Neural crest cell (in vitro differentiated cells): ENCODE measurements at regions not wholly inside any gene's neighbourhood (a gene's known extent, or its start where the extent isn't known, plus 50 kb on each side); places are given as distances from the start of the nearest gene placed in this dataset.

ENCODE experiments used
- DNase-seq: peaks from one replicate; pipeline ENCODE4 v3.0.0; 2021; ENCODE audit warnings: low read depth, mixed read lengths, low spot score
- H3K27ac Mint-ChIP-seq: one replicate; pipeline ENCODE4 v1.8.0; 2021; ENCODE audit warnings: mild to moderate bottlenecking, mixed read lengths; ENCODE audit not compliant: unreplicated experiment
- H3K27me3 Mint-ChIP-seq: 2 replicates; pipeline ENCODE4 v1.8.0; 2021; ENCODE audit warnings: low read depth, mild to moderate bottlenecking, mixed read lengths
- H3K36me3 Mint-ChIP-seq: 2 replicates; pipeline ENCODE4 v1.8.0; 2021; ENCODE audit warnings: low read depth, mild to moderate bottlenecking, mixed read lengths
- H3K4me1 Mint-ChIP-seq: 2 replicates; pipeline ENCODE4 v1.8.0; 2021; ENCODE audit warnings: mixed read lengths
- H3K4me3 Mint-ChIP-seq: one replicate; pipeline ENCODE4 v1.8.0; 2021; ENCODE audit warnings: mild to moderate bottlenecking, mixed read lengths
- H3K9me3 Mint-ChIP-seq: 2 replicates; pipeline ENCODE4 v1.8.0; 2021; ENCODE audit warnings: mixed read lengths
- TF ChIP-seq, protein P1 (sequence below): fragments of 200-600 bp; sonication (generic); conservative IDR thresholded peaks from 2 replicates; pipeline ENCODE4 v1.5.0; 2021; ENCODE audit warnings: antibody characterized with exemption, mild to moderate bottlenecking

DNA sequence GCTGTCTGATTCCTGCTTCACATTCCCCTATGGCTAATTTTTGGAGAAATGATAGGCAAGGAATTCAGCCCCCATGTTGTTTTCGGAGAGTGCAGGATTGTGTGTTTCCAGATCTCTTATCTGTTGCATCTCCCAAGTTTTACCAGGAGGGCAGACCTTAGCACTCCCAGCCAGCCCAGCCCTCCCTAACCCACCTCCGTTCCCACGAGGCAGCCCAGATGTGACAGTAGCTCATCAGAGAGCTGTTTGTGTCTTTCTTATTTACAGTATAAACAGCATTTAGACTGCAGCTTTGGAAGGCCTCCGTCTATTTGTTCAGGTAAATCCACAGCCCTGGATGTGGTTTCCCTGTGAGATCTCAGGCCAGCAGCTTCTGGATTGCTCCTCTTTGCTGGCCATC is 91.6 kb downstream of the THNSL2 start:
- H3K36me3 Mint-ChIP-seq, result no peaks in the 10 kb centered on the region
- TF ChIP-seq, protein P1, sequence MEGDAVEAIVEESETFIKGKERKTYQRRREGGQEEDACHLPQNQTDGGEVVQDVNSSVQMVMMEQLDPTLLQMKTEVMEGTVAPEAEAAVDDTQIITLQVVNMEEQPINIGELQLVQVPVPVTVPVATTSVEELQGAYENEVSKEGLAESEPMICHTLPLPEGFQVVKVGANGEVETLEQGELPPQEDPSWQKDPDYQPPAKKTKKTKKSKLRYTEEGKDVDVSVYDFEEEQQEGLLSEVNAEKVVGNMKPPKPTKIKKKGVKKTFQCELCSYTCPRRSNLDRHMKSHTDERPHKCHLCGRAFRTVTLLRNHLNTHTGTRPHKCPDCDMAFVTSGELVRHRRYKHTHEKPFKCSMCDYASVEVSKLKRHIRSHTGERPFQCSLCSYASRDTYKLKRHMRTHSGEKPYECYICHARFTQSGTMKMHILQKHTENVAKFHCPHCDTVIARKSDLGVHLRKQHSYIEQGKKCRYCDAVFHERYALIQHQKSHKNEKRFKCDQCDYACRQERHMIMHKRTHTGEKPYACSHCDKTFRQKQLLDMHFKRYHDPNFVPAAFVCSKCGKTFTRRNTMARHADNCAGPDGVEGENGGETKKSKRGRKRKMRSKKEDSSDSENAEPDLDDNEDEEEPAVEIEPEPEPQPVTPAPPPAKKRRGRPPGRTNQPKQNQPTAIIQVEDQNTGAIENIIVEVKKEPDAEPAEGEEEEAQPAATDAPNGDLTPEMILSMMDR, result no peak
- H3K4me3 Mint-ChIP-seq, result no peak overlapping the region
- DNase-seq, result no peak
- no peaks in the 10 kb centered on the region for H3K27me3 Mint-ChIP-seq
- H3K9me3 Mint-ChIP-seq, result no peaks in the 10 kb centered on the region
- no peak overlapping the region for H3K27ac Mint-ChIP-seq
- H3K4me1 Mint-ChIP-seq, result peaks cover 7% of the 10 kb centered on the region

DNA sequence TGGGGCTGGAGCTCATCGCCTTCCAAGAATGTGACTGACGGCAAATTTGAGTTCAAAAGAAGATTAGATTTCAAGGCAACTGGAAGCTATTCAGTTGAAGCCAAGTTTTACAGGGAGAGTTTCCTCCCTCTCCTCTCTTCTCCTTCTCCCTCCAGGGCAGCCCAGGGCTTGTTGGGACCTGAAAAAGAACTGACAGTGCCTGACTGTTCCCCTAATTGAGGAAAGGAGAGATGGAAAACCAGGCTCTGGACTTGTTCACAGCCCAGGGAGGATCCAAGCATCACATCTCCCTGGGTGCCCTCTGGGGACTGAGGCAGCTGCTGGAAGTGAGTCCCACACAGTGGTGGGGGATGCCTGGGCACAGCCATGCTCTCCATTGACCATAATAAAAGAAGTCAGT is 88.1 kb downstream of the THNSL2 start:
- Mint-ChIP-seq H3K4me3 (no peak overlapping the region), H3K36me3 (no peaks in the 10 kb centered on the region), H3K27me3 (no peaks in the 10 kb centered on the region), H3K4me1 (no peaks in the 10 kb centered on the region), H3K27ac (no peak overlapping the region), H3K9me3 (peaks cover 4% of the 10 kb centered on the region)
- TF ChIP-seq, protein P1, result no peak
- no peak for DNase-seq

DNA sequence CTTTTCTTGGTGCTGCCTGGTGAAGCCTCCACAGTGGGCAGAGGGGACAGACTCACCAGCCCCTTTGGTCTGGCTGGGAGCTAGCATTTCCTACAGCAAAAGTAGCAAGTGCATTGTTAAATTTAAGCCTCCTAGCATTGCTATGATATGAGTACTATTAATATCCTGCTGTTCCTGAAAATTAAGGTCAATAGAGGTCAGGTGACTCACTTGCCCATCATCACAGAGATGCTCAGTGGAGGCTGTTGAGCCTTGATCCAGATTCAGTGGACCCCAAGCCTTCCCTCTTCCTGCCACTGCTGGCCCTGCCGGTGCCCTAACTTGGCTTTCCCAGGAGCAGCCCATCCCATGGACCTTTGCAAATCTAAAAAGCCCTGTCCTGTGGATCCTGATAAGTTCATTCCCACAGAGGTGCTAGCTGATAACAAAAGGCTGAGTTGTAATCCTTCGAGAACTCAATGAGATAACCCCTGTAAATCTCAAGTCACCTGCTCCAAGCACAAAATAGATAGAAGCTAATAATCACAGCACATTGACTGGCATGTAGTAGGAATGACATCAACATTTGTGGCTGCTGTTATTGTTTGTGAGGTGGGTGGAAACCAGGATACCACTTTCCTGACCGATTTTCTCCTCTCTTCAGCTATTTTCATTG is 84.4 kb downstream of the THNSL2 start:
- H3K27me3 Mint-ChIP-seq, result no peaks in the 10 kb centered on the region
- TF ChIP-seq, protein P1, result no peak
- H3K9me3 Mint-ChIP-seq, result peaks cover 4% of the 10 kb centered on the region
- no peak for DNase-seq
- no peak overlapping the region for H3K4me3 Mint-ChIP-seq
- no peak overlapping the region for H3K27ac Mint-ChIP-seq
- no peaks in the 10 kb centered on the region for H3K36me3 Mint-ChIP-seq
- H3K4me1 Mint-ChIP-seq, result no peaks in the 10 kb centered on the region

DNA sequence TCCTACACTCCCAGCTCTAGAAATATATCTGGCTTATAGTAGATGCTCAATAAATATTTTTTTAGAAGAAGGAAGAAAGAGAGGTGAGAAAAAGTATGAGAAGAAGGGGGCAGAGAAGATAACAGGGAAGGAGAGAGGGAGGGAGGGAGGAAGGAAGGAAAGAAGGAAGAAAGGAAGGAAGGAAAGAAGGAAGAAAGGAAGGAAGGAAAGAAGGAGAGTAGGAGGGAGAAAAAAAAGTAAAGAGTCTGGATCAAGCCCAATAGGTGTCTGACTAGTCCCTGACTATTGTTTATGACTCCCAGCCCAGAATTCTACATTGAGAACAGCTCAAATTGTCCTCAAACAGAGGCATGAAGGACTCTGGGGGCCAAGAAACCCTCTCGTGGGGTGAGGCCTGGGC is 83.9 kb downstream of the THNSL2 start:
- H3K4me3 Mint-ChIP-seq, result no peak overlapping the region
- peaks cover 4% of the 10 kb centered on the region for H3K9me3 Mint-ChIP-seq
- no peak for DNase-seq
- no peaks in the 10 kb centered on the region for H3K4me1 Mint-ChIP-seq
- no peak overlapping the region for H3K27ac Mint-ChIP-seq
- TF ChIP-seq, protein P1, result no peak
- no peaks in the 10 kb centered on the region for H3K27me3 Mint-ChIP-seq
- no peaks in the 10 kb centered on the region for H3K36me3 Mint-ChIP-seq

DNA sequence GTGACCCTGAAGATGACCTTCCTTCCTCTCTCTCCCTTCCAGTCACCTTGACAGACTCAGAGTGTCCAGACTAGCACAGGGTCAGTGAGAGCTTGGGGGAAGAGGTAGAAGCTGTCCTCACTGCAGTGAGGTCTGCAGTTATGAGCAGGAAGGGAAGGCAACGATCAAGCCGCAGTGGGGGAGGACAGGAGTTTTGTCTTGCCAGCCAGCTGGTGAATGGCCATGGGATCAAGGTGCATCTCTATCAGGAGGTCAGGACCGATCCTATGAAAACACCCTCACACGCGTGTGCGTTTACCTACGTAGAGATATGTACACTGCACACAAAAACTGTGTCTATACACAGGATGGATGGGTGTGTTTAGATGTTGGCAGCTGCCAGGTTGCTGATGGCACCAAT is 83.2 kb downstream of the THNSL2 start:
- Mint-ChIP-seq H3K4me1 (no peaks in the 10 kb centered on the region), H3K36me3 (no peaks in the 10 kb centered on the region), H3K27ac (no peak overlapping the region), H3K27me3 (no peaks in the 10 kb centered on the region), H3K4me3 (no peak overlapping the region), H3K9me3 (peaks cover 4% of the 10 kb centered on the region)
- DNase-seq, result no peak
- TF ChIP-seq, protein P1, result no peak
